Muscle of leg (tissue), 3 donors: ENCODE measurements at regions not wholly inside any gene's neighbourhood (a gene's known extent, or its start where the extent isn't known, plus 50 kb on each side); places are given as distances from the start of the nearest gene placed in this dataset.

Experiments used
- DNase-seq: peaks from one replicate; pipeline ENCODE4 v3.0.0; 2013
- H3K27ac ChIP-seq: one replicate; pipeline ENCODE4 v1.5.1; 2013; ENCODE audit warnings: mild to moderate bottlenecking, low read length, control low read depth
- H3K27me3 ChIP-seq: one replicate; pipeline ENCODE4 v1.6.1; 2013; ENCODE audit warnings: low read length; ENCODE audit not compliant: control insufficient read depth, insufficient read depth
- H3K36me3 ChIP-seq: one replicate; pipeline ENCODE4 v1.6.1; 2013; ENCODE audit warnings: low read length; ENCODE audit not compliant: control insufficient read depth, insufficient read depth
- H3K4me1 ChIP-seq: one replicate; pipeline ENCODE4 v1.6.1; 2013; ENCODE audit warnings: low read length; ENCODE audit not compliant: control insufficient read depth, insufficient read depth
- H3K4me3 ChIP-seq: one replicate; pipeline ENCODE4 v1.5.1; 2013; ENCODE audit warnings: low read length, control low read depth
- H3K9me3 ChIP-seq: replicated peaks from 2 replicates; pipeline ENCODE4 v1.6.1; 2013; ENCODE audit warnings: low read depth, low read length; ENCODE audit not compliant: control insufficient read depth
- WGBS: methylation state at CpG from one replicate; pipeline ENCODE4 v1.1.5; 2013; ENCODE audit warnings: missing lambda C conversion rate; ENCODE audit not compliant: insufficient coverage; 5-methylcytosine and 5-hydroxymethylcytosine counted together

DNA sequence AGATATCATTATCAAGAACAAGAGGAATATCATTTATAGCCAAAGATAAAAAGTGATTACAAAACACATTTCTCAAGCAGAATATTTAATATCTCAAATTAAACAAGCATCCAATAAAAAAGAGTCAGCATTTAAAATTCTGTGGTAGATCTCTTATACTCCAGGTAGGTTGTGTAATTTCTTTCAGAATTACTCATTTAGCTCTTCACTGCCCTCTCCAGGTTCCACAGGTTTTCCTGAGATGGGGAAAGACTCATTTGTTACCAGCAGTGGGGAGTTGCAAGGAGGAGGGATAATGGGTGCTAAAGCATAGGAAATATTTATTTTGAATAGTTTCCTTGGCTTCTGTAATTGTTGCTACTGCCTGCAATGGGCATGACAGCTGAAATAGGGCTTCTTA, 83.1 kb upstream of the RASGRP1 start:
- H3K36me3 ChIP-seq = no peaks in the 10 kb centered on the region
- no peak overlapping the region for H3K4me3 ChIP-seq
- H3K9me3 ChIP-seq = peaks cover 4% of the 10 kb centered on the region
- no peak for DNase-seq
- H3K4me1 ChIP-seq = no peaks in the 10 kb centered on the region
- no peak overlapping the region for H3K27ac ChIP-seq
- no peaks in the 10 kb centered on the region for H3K27me3 ChIP-seq

GRCh38 chr15:38648121-38648843, 83.7 kb upstream of the RASGRP1 start:
- Histone ChIP-seq H3K9me3 (peaks cover 4% of the 10 kb centered on the region), H3K27me3 (no peaks in the 10 kb centered on the region), H3K36me3 (no peaks in the 10 kb centered on the region), H3K4me1 (no peaks in the 10 kb centered on the region), H3K27ac (no peak overlapping the region), H3K4me3 (no peak overlapping the region)
- DNase-seq = no peak
- WGBS = 87% methylated on average over 8 of the region's 10 CpGs

- DNase-seq = no peak
- Histone ChIP-seq H3K27me3 (no peaks in the 10 kb centered on the region), H3K4me1 (no peaks in the 10 kb centered on the region), H3K27ac (no peak overlapping the region), H3K36me3 (no peaks in the 10 kb centered on the region), H3K4me3 (no peak overlapping the region), H3K9me3 (no peaks in the 10 kb centered on the region)
These were observed 85.8 kb upstream of the RASGRP1 start for GRCh38 chr15:38650384-38650783.

GRCh38 chr15:38650936-38651327, 86.3 kb upstream of the RASGRP1 start:
- Histone ChIP-seq H3K36me3 (no peaks in the 10 kb centered on the region), H3K4me1 (no peaks in the 10 kb centered on the region), H3K4me3 (no peak overlapping the region), H3K9me3 (no peaks in the 10 kb centered on the region), H3K27ac (no peak overlapping the region), H3K27me3 (no peaks in the 10 kb centered on the region)
- DNase-seq = no peak
- WGBS = no CpG with 5 or more reads among the region's 1 CpG

GRCh38 chr15:38651328-38652038, 86.9 kb upstream of the RASGRP1 start:
- no peaks in the 10 kb centered on the region for H3K27me3 ChIP-seq
- H3K27ac ChIP-seq = no peak overlapping the region
- no peaks in the 10 kb centered on the region for H3K4me1 ChIP-seq
- no peak for DNase-seq
- WGBS = 47% methylated on average over 5 of the region's 11 CpGs
- H3K4me3 ChIP-seq = no peak overlapping the region
- H3K9me3 ChIP-seq = no peaks in the 10 kb centered on the region
- no peaks in the 10 kb centered on the region for H3K36me3 ChIP-seq

- DNase-seq = no peak
- Histone ChIP-seq H3K4me1 (no peaks in the 10 kb centered on the region), H3K4me3 (no peak overlapping the region), H3K27ac (no peak overlapping the region), H3K9me3 (no peaks in the 10 kb centered on the region), H3K27me3 (no peaks in the 10 kb centered on the region), H3K36me3 (no peaks in the 10 kb centered on the region)
- WGBS = 80% methylated on average over 1 of the region's 5 CpGs
These were observed 87.7 kb upstream of the RASGRP1 start for GRCh38 chr15:38652183-38652794.

DNA sequence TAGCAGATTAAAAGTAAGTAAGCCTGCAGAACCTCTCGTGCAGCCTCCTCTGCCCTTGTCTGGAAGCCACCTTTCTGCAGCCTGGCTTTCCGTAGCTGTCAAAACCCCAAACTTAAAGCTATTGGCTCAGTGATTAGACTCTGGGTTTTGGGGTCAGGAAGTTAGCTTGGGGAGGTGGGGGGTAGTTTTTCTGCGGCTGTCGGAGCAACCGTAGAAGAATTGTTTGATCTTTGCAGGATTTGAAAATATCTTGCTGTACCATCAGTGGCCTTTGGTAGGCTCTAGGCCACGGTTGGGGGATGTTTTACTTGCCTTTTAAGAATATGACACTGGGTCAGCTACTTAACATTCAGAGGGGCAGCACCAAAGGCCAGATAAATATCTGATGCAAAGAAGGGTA, 88.4 kb upstream of the RASGRP1 start:
- no peak for DNase-seq

DNA sequence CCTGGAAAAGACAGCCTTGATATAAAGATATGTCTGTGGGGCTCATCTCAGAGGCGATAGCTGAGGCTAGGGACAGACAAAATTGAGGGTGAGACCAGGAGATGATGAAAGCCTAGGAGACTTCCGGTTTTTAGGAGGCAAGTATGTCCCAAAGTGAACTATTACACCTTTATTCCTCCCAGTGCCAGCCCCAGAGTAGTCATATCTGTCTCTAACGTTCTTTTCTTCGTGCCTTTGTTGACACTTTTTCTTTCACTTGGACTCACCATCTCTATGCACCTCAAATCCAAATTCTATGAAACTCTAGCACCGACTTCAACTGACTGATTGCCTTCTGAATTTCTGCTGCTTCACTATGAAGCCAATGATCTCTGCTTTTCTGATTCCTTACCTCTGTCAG, 93.8 kb upstream of the RASGRP1 start:
- Histone ChIP-seq H3K27ac (no peak overlapping the region), H3K4me1 (no peaks in the 10 kb centered on the region), H3K27me3 (peaks cover 2% of the 10 kb centered on the region), H3K36me3 (no peaks in the 10 kb centered on the region), H3K9me3 (no peaks in the 10 kb centered on the region), H3K4me3 (no peak overlapping the region)
- DNase-seq = no peak
- WGBS = 86% methylated on average over 4 of the region's 5 CpGs

More for the DNA sequence above, 88.4 kb upstream of the RASGRP1 start:
- no peaks in the 10 kb centered on the region for H3K36me3 ChIP-seq
- no peak overlapping the region for H3K27ac ChIP-seq
- no peak overlapping the region for H3K4me3 ChIP-seq
- WGBS = 60% methylated on average over 5 of the region's 6 CpGs
- no peaks in the 10 kb centered on the region for H3K27me3 ChIP-seq
- no peaks in the 10 kb centered on the region for H3K9me3 ChIP-seq
- no peaks in the 10 kb centered on the region for H3K4me1 ChIP-seq

DNA sequence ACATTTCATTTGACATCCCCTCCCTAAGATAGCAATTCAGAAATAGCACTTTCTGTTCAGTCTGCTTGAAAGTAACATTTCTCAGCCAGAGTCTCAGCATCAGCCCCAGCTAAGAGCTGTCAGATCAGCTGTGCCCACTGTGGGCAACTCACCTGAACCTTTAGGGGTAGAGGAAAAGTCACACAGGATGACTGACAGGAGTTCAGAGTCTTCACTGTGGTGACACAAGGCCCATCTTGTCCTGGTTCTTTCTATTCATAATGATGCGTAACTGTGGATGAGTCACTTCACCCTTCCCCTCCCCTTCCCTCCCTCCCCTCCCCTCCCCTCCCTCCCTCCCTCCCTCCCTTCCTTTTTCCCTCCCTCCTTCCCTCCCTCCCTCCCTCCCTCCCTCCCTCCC, 96.1 kb upstream of the RASGRP1 start:
- Histone ChIP-seq H3K9me3 (no peaks in the 10 kb centered on the region), H3K27ac (no peak overlapping the region), H3K4me3 (no peak overlapping the region), H3K36me3 (no peaks in the 10 kb centered on the region), H3K27me3 (peaks cover 2% of the 10 kb centered on the region), H3K4me1 (no peaks in the 10 kb centered on the region)
- DNase-seq = no peak
- no CpG with 5 or more reads among the region's 1 CpG for WGBS

DNA sequence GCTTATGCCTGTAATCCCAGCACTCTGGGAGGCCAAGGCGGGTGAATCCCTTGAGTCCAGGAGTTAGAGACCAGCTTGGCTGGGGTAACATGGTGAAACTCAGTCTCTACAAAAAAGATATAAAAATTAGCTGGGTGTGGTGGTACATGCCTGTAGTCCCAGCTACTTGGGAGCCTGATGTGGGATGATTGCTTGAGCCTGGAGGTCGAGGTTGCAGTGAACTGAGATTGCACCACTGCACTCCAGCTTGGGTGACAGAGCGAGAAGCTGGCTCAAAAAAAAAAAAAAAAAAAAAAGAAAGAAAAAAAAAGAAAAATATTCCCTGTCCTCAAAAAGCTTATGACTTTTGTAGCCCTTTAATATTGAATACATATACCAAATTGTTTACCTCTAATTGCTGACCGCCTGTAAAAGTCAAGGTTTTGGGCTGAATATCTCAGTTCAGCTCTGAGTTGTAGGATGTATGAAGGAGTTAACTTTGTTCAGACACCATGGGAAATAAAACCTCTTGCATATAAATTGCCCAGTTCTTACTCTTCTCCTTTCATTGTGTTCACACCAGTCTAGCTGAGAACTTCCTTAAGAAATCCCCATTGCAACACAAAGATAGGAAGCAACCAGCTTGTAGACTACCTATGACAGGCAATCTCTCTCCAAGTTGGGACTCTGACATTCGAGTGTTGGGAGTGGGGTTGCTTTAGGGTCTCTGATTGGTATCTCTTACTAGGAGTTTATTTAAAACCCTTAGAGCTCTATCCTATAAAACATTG, 97.6 kb upstream of the RASGRP1 start:
- H3K4me3 ChIP-seq = no peak overlapping the region
- no peak for DNase-seq
- H3K36me3 ChIP-seq = no peaks in the 10 kb centered on the region
- no peaks in the 10 kb centered on the region for H3K9me3 ChIP-seq
- no peaks in the 10 kb centered on the region for H3K4me1 ChIP-seq
- no CpG with 5 or more reads among the region's 5 CpGs for WGBS
- peaks cover 2% of the 10 kb centered on the region for H3K27me3 ChIP-seq
- H3K27ac ChIP-seq = no peak overlapping the region
